Cerebellar cortex (tissue), 1 donor: ENCODE measurements at regions not wholly inside any gene's neighbourhood (a gene's known extent, or its start where the extent isn't known, plus 50 kb on each side); places are given as distances from the start of the nearest gene placed in this dataset.
A peak's percentile ranks its signal among the peaks of the same experiment; 100 is the strongest.
"Not testable (repeated sequence)": the region's sequence is repeated elsewhere in the genome, so short reads cannot be mapped to it uniquely, and the experiment has no call there.

Experiments used
- DNase-seq: peaks from one replicate; pipeline ENCODE4 v3.0.0-alpha.2; 2015; ENCODE audit warnings: low spot score

DNA sequence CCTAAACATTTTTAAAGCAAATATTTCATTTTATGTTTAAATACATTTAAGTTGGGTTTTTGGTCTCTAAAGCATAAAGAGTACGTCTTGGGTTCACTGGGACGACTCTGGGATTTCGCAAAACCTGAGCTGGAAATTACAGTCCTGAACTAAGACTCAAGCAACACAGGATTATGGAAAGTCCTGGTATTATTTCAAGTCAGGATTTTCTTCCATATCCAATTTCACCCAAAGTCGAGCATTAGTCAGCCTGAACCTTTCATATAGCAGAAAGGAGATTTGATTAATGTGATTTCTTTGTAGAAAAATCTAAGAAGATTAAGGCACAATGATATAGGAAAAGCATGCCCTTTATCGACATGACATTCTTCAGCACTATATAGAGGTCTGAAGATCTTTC, 100.0 kb downstream of the MTERF1 start:
- no peak for DNase-seq

- DNase-seq = peak; percentile 73
Measured at GRCh38 chr7:91784469-91784868, 96.0 kb downstream of the MTERF1 start.

- no peak for DNase-seq
Measured at GRCh38 chr7:91787931-91788330, 92.6 kb downstream of the MTERF1 start.

DNA sequence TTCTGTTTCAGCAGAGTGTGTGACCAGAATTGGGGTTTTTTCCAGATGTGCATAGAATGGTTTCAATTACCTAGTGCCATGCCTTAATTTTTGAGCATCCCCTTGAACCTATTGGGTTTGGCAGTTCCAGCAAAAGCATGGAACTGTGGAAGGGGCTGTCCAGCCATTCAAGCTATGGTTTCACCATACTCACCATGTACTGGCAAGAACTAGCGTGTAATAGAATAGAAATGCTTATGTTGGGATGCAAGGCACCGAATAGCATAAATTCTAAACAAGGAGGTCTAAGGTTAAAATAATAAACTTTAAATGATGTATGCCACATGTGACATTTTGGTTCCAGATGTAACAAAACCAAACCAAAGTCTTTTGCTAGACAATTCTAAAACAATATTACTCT, 91.4 kb downstream of the MTERF1 start:
- no peak for DNase-seq

- no peak for DNase-seq
Measured at GRCh38 chr7:91789558-91789957, 90.9 kb downstream of the MTERF1 start.

- DNase-seq = not testable (repeated sequence)
Measured at GRCh38 chr7:91790646-91791045, 89.9 kb downstream of the MTERF1 start.

- DNase-seq = no peak
Measured at GRCh38 chr7:91796122-91796521, 84.4 kb downstream of the MTERF1 start.

GRCh38 chr7:91798425-91798824, 82.1 kb downstream of the MTERF1 start:
- DNase-seq = no peak

DNA sequence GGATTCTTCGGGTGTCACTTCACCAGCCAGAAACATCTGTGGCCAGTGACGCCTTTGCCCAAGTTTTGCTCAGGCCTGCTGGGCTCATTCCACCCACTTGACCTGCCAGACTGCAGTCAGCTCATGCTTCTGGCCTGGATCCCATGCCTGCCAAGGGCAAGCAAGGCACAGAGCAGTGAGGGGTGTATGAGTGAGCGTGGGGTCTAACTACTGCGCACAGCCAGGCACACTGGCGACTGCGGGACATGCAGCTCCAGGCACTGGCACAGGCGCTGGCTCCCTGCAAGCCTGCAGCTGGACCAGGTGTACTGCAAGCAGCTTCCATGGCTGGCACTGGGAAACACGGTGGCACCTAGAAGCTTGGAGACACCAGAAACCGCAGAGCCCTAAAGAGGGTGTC, 80.1 kb downstream of the MTERF1 start:
- no peak for DNase-seq

DNA sequence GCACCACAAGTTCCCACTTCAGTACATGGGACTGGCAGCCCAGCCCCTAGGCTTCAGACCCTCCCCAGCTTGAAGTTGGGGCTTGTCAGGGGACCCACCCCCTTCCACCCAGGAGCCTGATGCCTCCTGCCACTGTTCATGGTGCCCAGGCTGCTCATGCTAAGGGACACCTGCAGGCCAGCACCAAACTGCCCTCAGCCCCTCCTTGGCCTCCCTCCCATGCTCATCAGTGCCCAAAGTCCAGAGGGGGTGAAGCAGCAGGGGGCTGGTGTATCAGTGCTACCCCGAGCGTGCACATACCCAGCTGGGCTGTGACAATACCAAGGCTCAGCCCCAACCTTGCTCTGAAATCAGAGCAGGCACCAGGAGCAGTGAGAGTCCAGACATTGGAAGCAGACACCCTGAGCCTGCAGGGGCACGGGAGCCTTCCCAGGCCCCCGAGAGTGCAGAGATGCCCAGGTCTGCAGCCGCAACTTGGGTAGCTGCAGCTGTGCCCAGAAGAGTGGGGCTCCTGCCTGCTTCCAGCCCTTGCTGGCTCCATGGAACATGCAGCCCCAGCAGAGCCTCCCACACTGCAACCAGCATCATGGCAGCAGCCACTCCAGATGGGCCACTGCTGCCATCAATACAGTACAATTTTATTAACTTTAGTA, 79.0 kb downstream of the MTERF1 start:
- DNase-seq = no peak

DNA sequence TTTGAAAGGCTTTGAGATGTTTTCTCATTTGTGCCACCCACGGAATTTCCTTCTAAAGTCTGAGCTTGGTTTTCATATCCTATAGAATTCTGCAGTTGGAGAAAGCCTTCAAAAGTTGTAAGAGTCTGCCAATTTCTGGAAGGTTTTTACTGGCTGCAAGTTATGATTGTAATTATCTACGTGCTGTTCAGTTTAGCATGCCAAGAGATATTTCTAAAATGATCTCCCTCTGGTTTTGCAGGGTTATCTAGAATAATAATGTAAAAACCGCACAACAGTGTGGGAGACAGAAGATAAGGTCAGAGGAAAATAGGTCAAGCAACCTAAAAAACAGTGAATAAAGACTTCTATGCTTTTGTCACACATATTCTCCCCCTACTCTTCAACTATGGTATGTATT, 69.3 kb downstream of the MTERF1 start:
- no peak for DNase-seq

DNA sequence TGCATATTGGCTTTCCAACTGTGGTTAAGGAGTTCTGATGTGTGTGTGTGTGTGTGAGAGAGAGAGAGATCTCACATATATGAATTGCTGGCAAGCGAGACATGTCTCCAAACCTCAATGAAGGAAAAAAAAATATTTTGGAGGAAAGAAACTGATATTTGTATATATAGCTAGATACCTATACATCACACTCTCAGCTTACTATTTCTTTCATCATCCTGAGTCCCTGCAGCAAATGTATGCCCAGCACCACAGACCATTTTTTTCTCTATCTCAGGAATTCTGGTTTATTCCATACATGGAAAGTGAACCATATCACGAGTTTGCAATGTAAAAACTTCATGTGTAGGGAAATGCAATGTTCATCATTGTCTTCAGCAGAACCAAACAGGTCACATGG, 68.9 kb downstream of the MTERF1 start:
- DNase-seq = no peak

GRCh38 chr7:91812388-91812787, 68.1 kb downstream of the MTERF1 start:
- DNase-seq = no peak

- DNase-seq = no peak
Measured at GRCh38 chr7:91814189-91814588, 66.3 kb downstream of the MTERF1 start.
